GM10248 (cell line): ENCODE measurements at regions not wholly inside any gene's neighbourhood (a gene's known extent, or its start where the extent isn't known, plus 50 kb on each side); places are given as distances from the start of the nearest gene placed in this dataset.

Experiments used
- CTCF ChIA-PET: fragments of 300-600 bp; sonication (Branson Sonifier 250); formaldehyde crosslinking; extraction: SDS; loops from one replicate; lab custom pipeline; 2021; ENCODE audit warnings: antibody characterized with exemption; lab: Yijun Ruan, JAX
- POLR2A ChIA-PET: fragments of 350-650 bp; sonication (Branson Sonifier 250); formaldehyde crosslinking; extraction: SDS; loops from one replicate; lab custom pipeline; 2020; ENCODE audit warnings: antibody characterized with exemption; lab: Yijun Ruan, JAX
- DNase-seq: peaks from one replicate; pipeline ENCODE4 v3.0.0; 2012; ENCODE audit errors: extremely low spot score
- CTCF ChIP-seq: IDR thresholded peaks from 2 replicates; pipeline ENCODE4 v1.5.1; 2012; ENCODE audit warnings: mild to moderate bottlenecking, low read depth; ENCODE audit errors: extremely low read depth, missing control alignments, control extremely low read depth

GRCh38 chr3:196147116-196147515 lies 64.1 kb downstream of the ZDHHC19 start:
- CTCF ChIA-PET = no interaction called here
- TF ChIP-seq CTCF = no peak
- POLR2A ChIA-PET = no interaction called here
- DNase-seq = no peak

- CTCF ChIA-PET = interaction anchor here (0.7 to 1.0 kb wide), 2 partner anchors 11 to 21 kb away, joined by 3 to 4 read pairs; no protein-coding TSS in a partner anchor
- POLR2A ChIA-PET = no interaction called here
- no peak for DNase-seq
- no peak for TF ChIP-seq CTCF
These were observed 63.8 kb upstream of the TFRC start for GRCh38 chr3:196145468-196146262.

GRCh38 chr3:196144383-196145105 lies 62.7 kb upstream of the TFRC start:
- CTCF ChIA-PET = no interaction called here

GRCh38 chr3:196143708-196144382 lies 62.0 kb upstream of the TFRC start:
- no peak for DNase-seq
- no peak for TF ChIP-seq CTCF
- POLR2A ChIA-PET = no interaction called here
- CTCF ChIA-PET = no interaction called here

More at GRCh38 chr3:196144383-196145105, 62.7 kb upstream of the TFRC start:
- TF ChIP-seq CTCF = no peak
- POLR2A ChIA-PET = interaction anchor here (0.6 kb wide), 1 partner anchor 76 kb away, joined by 6 read pairs; no protein-coding TSS in a partner anchor
- DNase-seq = no peak

- ChIA-PET CTCF (interaction anchor here (0.9 to 2.5 kb wide), 3 partner anchors 10 to 30 kb away, joined by 4 to 5 read pairs (median 5); no protein-coding TSS in a partner anchor), POLR2A (no interaction called here)
- DNase-seq = no peak
- no peak for TF ChIP-seq CTCF
These were observed 60.5 kb upstream of the TFRC start for GRCh38 chr3:196142202-196142956.

- TF ChIP-seq CTCF = no peak
- no peak for DNase-seq
- ChIA-PET POLR2A (no interaction called here), CTCF (interaction anchor here (1.5 to 2.5 kb wide), 2 partner anchors 11 to 30 kb away, joined by 5 read pairs; no protein-coding TSS in a partner anchor)
These were observed 59.9 kb upstream of the TFRC start for GRCh38 chr3:196141866-196142201.
